K562 (cell line): ENCODE measurements at regions not wholly inside any gene's neighbourhood (a gene's known extent, or its start where the extent isn't known, plus 50 kb on each side); places are given as distances from the start of the nearest gene placed in this dataset.

ENCODE experiments used
- ATAC-seq: fragments of 200-7000 bp; cut with Tn5 transposase; 3 replicates; pipeline ENCODE4 v1.9.1; 2020; ENCODE audit warnings: moderate library complexity
- BruUV-seq: library from RNA; stranded (reverse); fragments of 400-500 nt; replicated peaks from 2 replicates; lab custom pipeline; 2021; lab: Mats Ljungman, UMichigan
- CTCF ChIA-PET: fragments of 300-600 bp; formaldehyde crosslinking; extraction: SDS; loops from one replicate; lab custom pipeline; 2021; ENCODE audit warnings: low intra/inter-chr PET ratio; lab: Yijun Ruan, JAX
- POLR2A ChIA-PET: fragments of 300-600, 350-650 bp; sonication (Branson Sonifier 250); formaldehyde crosslinking; extraction: SDS; loops from one replicate; lab custom pipeline; 2021; ENCODE audit warnings: antibody characterized with exemption, inconsistent platforms; lab: Yijun Ruan, JAX
- DNase-seq, 4 experiments: peaks; one replicate each; pipeline versions ENCODE4 v3.0.0 to v3.0.0-alpha.2; 2011 to 2018; ENCODE audit warnings: low spot score in 3 of 4, mixed read lengths in 3 of 4; ENCODE audit errors: extremely low read depth in 1 of 4
- FAIRE-seq: peaks from 2 replicates; lab custom pipeline; 2011; peaks lifted over from hg19 to GRCh38; lab: Jason Lieb, UNC
- H2AFZ ChIP-seq: 2 replicates; pipeline ENCODE4 v1.6.0; 2011; ENCODE audit warnings: low read depth, low read length, control low read depth, inconsistent platforms
- H3K27ac ChIP-seq: fragments of 200-600 bp; 3 replicates; pipeline ENCODE4 v1.8.0; 2011; ENCODE audit warnings: low read depth, mild to moderate bottlenecking, control low read depth, inconsistent platforms, low read length, moderate library complexity, mixed read lengths; ENCODE audit errors: extremely low read depth
- H3K27me3 ChIP-seq, 2 experiments: fragments of 300-600 bp in 1 of 2; 2 replicates in 1 of 2; 3 replicates in 1 of 2; pipeline versions ENCODE4 v1.6.0 to v1.8.0; 2011; ENCODE audit warnings: inconsistent platforms in 2 of 2, low read length in 2 of 2, mild to moderate bottlenecking in 1 of 2, mixed read lengths in 1 of 2, moderate library complexity in 1 of 2; ENCODE audit not compliant: control insufficient read depth in 2 of 2, insufficient read depth in 2 of 2
- H3K36me3 ChIP-seq: fragments of 300-600 bp; 3 replicates; pipeline ENCODE4 v1.8.0; 2011; ENCODE audit warnings: mild to moderate bottlenecking, low read length, inconsistent platforms; ENCODE audit not compliant: control insufficient read depth, insufficient read depth
- H3K4me1 ChIP-seq, 2 experiments: fragments of 200-600 bp in 1 of 2; replicated peaks in 1 of 2; 2 replicates in 1 of 2; 3 replicates in 1 of 2; pipeline versions ENCODE4 v1.5.1 to v1.8.0; 2011; ENCODE audit warnings: inconsistent platforms in 2 of 2, low read length in 2 of 2, mild to moderate bottlenecking in 1 of 2, mixed read lengths in 1 of 2, moderate library complexity in 1 of 2; ENCODE audit not compliant: control insufficient read depth in 2 of 2, insufficient read depth in 2 of 2
- H3K4me2 ChIP-seq: 2 replicates; pipeline ENCODE4 v1.6.1; 2011; ENCODE audit warnings: low read length, control low read depth, inconsistent platforms, mixed read lengths; ENCODE audit not compliant: insufficient read depth
- H3K4me3 ChIP-seq: fragments of 200-600 bp; sonication (generic), shearing (Covaris generic); 2 replicates; pipeline ENCODE4 v1.5.1; 2016; ENCODE audit warnings: control low read depth, inconsistent platforms
- H3K79me2 ChIP-seq: fragments of 200-600 bp; 3 replicates; pipeline ENCODE4 v1.8.0; 2011; ENCODE audit warnings: low read length, inconsistent platforms; ENCODE audit not compliant: control insufficient read depth, insufficient read depth
- H3K9ac ChIP-seq, 2 experiments: 2 replicates each; pipeline versions ENCODE4 v1.6.0 to v1.6.1; 2011; ENCODE audit warnings: low read depth in 2 of 2, low read length in 2 of 2, control low read depth in 1 of 2, inconsistent platforms in 1 of 2, mild to moderate bottlenecking in 1 of 2, mixed read lengths in 1 of 2; ENCODE audit not compliant: insufficient read depth in 1 of 2
- H3K9me1 ChIP-seq: one replicate; pipeline ENCODE4 v1.6.0; 2011; ENCODE audit warnings: inconsistent platforms, mild to moderate bottlenecking, low read length, moderate library complexity; ENCODE audit not compliant: control insufficient read depth, insufficient read depth
- H3K9me3 ChIP-seq: replicated peaks from 2 replicates; pipeline ENCODE4 v1.5.1; 2011; ENCODE audit warnings: low read depth, low read length, inconsistent platforms; ENCODE audit not compliant: control insufficient read depth, insufficient read depth
- H4K20me1 ChIP-seq: replicated peaks from 2 replicates; pipeline ENCODE4 v1.6.1; 2011; ENCODE audit warnings: low read length, inconsistent platforms, mixed read lengths; ENCODE audit not compliant: control insufficient read depth, insufficient read depth
- ETV6 ChIP-seq, 3 experiments: fragments of 150-350 bp in 1 of 3; sonication (generic) in 1 of 3; formaldehyde crosslinking in 1 of 3; IDR thresholded peaks; 2 replicates each; pipeline versions ENCODE4 v1.6.1 to v1.8.0; 2014 to 2022; ENCODE audit warnings: borderline replicate concordance in 2 of 3, low read depth in 2 of 3, antibody characterized with exemption in 1 of 3, low read length in 1 of 3, mild to moderate bottlenecking in 1 of 3, missing genetic modification reagents in 1 of 3
- PURB ChIP-seq: sonication (generic); formaldehyde crosslinking; IDR thresholded peaks from 2 replicates; pipeline ENCODE4 v1.9.0; 2021; ENCODE audit warnings: low read depth, mild to moderate bottlenecking, missing genetic modification reagents
- RNF2 ChIP-seq: sonication (generic); IDR thresholded peaks from 2 replicates; pipeline ENCODE4 v1.6.1; 2016
- ZNF143 ChIP-seq: sonication (generic); formaldehyde crosslinking; IDR thresholded peaks from 2 replicates; pipeline ENCODE4 v1.9.0; 2022; ENCODE audit warnings: mild to moderate bottlenecking, missing genetic modification reagents
- ZNF253 ChIP-seq: fragments of 250-450 bp; sonication (Bioruptor Pico); conservative IDR thresholded peaks from 2 replicates; pipeline ENCODE4 v1.6.1; 2021; ENCODE audit warnings: mild to moderate bottlenecking
- WGBS: fragments of 100-300 bp; shearing (Covaris generic); methylation state at CpG from one replicate; pipeline ENCODE4 v1.1.6; 2016; ENCODE audit warnings: low coverage, mixed read lengths; ENCODE audit not compliant: insufficient coverage; ENCODE audit errors: missing lambda C conversion rate; 5-methylcytosine and 5-hydroxymethylcytosine counted together
- in situ Hi-C: fragments of 300-500 bp; cut with MboI; formaldehyde crosslinking; loops from 4 replicates; pipeline ENCODE4 v1.15.0; 2018; ENCODE audit warnings: inconsistent platforms, mixed read lengths
- intact Hi-C: fragments of 100-400 bp; cut with micrococcal nuclease; formaldehyde crosslinking; loops from 2 replicates; pipeline ENCODE4 v1.14.2; 2022
- TF ChIP-seq, protein P1 (sequence below), 2 experiments: IDR thresholded peaks; 2 replicates each; pipeline ENCODE4 v1.6.1; 2012; ENCODE audit warnings: improper control_type of control experiment in 2 of 2, low read depth in 2 of 2, low read length in 2 of 2, borderline replicate concordance in 1 of 2
- TF ChIP-seq, protein P2 (sequence below): IDR thresholded peaks from 3 replicates; pipeline ENCODE4 v1.6.1; 2011; ENCODE audit warnings: borderline replicate concordance, mild to moderate bottlenecking, moderate library complexity; ENCODE audit not compliant: insufficient read length; ENCODE audit errors: extremely low read depth
- TF ChIP-seq, protein P3 (sequence below): sonication (generic); formaldehyde crosslinking; IDR thresholded peaks from 2 replicates; pipeline ENCODE4 v1.8.0; 2022; ENCODE audit warnings: mild to moderate bottlenecking, missing genetic modification reagents, borderline replicate concordance
- TF ChIP-seq, protein P4 (sequence below), 2 experiments: fragments of 450-650 bp in 1 of 2; IDR thresholded peaks; 2 replicates each; pipeline ENCODE4 v1.6.1; 2011 to 2017; ENCODE audit warnings: low read depth in 2 of 2, antibody characterized with exemption in 1 of 2, borderline replicate concordance in 1 of 2, low read length in 1 of 2, mild to moderate bottlenecking in 1 of 2, mixed read lengths in 1 of 2; ENCODE audit not compliant: control insufficient read depth in 1 of 2

DNA sequence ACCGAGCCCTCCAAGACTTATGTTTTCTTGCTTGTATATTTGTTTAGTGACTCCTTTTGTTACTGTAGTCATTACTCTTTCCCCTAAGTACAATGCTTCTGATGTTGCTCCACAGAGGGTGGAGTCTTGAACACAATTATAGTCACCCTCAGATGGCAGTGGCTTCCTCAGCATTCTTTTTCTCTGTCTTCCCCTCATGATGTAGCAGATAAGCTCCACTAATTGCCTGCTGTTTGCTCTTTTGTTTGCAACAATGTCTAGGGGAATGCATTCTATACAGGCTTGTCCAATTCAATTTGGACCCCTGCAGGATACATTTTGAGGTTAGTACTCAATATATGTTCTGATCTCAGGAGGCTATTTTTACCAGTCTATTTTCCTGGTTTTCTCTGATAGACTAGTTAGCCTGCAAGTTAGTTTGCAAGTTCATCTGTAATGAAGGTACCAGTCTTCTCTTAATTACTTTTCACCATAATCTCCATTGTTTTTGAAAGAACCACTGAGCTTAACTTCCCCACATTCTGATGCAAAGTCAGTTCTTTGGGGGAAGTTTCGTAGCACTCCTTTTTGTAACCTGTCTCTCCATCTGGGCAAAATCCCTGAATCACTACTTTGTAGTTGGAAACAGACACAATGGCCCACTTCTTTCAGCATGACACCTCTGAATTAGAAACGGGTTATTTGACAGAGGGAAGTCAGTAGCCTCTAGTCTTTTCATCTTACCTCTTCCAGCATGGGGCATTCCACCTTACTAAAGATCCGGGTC is 1509.2 kb downstream of the CDH11 start:
- Histone ChIP-seq H3K9ac (no peak overlapping the region), H3K27ac (no peak overlapping the region), H3K4me1 (no peaks in the 10 kb centered on the region), H3K4me3 (no peak overlapping the region), H3K36me3 (no peaks in the 10 kb centered on the region), H2AFZ (no peak overlapping the region), H3K79me2 (no peaks in the 10 kb centered on the region), H4K20me1 (no peaks in the 10 kb centered on the region), H3K9me3 (no peaks in the 10 kb centered on the region), H3K9me1 (no peaks in the 10 kb centered on the region), H3K4me2 (no peak overlapping the region), H3K27me3 (no peaks in the 10 kb centered on the region)
- 2% methylated on average over 4 of the region's 4 CpGs for WGBS
- DNase-seq (no peak), FAIRE-seq (no peak), ATAC-seq (no peak)
- ChIA-PET POLR2A (no interaction called here), CTCF (no interaction called here)
- intact Hi-C loops (no loop called here), in situ Hi-C loops (no loop called here)
- BruUV-seq: no TSS peak
- TF ChIP-seq, protein P1, sequence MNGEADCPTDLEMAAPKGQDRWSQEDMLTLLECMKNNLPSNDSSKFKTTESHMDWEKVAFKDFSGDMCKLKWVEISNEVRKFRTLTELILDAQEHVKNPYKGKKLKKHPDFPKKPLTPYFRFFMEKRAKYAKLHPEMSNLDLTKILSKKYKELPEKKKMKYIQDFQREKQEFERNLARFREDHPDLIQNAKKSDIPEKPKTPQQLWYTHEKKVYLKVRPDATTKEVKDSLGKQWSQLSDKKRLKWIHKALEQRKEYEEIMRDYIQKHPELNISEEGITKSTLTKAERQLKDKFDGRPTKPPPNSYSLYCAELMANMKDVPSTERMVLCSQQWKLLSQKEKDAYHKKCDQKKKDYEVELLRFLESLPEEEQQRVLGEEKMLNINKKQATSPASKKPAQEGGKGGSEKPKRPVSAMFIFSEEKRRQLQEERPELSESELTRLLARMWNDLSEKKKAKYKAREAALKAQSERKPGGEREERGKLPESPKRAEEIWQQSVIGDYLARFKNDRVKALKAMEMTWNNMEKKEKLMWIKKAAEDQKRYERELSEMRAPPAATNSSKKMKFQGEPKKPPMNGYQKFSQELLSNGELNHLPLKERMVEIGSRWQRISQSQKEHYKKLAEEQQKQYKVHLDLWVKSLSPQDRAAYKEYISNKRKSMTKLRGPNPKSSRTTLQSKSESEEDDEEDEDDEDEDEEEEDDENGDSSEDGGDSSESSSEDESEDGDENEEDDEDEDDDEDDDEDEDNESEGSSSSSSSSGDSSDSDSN (IDR thresholded peaks at IDR 0.05; ENCODE audit: borderline replicate concordance in 1 of 2, low read depth in 2 of 2, low read length in 2 of 2): no peak
- TF ChIP-seq ETV6 (IDR thresholded peaks at IDR 0.05; ENCODE audit: borderline replicate concordance in 1 of 2, low read depth in 2 of 2, low read length in 1 of 2) (no peak), ETV6 (CRISPR knock-in tag; IDR thresholded peaks at IDR 0.05; ENCODE audit: borderline replicate concordance) (no peak), RNF2 (no peak), ZNF143 (CRISPR knock-in tag) (no peak), ZNF253 (no peak), PURB (CRISPR knock-in tag) (no peak)
- TF ChIP-seq, protein P2, sequence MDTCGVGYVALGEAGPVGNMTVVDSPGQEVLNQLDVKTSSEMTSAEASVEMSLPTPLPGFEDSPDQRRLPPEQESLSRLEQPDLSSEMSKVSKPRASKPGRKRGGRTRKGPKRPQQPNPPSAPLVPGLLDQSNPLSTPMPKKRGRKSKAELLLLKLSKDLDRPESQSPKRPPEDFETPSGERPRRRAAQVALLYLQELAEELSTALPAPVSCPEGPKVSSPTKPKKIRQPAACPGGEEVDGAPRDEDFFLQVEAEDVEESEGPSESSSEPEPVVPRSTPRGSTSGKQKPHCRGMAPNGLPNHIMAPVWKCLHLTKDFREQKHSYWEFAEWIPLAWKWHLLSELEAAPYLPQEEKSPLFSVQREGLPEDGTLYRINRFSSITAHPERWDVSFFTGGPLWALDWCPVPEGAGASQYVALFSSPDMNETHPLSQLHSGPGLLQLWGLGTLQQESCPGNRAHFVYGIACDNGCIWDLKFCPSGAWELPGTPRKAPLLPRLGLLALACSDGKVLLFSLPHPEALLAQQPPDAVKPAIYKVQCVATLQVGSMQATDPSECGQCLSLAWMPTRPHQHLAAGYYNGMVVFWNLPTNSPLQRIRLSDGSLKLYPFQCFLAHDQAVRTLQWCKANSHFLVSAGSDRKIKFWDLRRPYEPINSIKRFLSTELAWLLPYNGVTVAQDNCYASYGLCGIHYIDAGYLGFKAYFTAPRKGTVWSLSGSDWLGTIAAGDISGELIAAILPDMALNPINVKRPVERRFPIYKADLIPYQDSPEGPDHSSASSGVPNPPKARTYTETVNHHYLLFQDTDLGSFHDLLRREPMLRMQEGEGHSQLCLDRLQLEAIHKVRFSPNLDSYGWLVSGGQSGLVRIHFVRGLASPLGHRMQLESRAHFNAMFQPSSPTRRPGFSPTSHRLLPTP: no peak
- TF ChIP-seq, protein P3, sequence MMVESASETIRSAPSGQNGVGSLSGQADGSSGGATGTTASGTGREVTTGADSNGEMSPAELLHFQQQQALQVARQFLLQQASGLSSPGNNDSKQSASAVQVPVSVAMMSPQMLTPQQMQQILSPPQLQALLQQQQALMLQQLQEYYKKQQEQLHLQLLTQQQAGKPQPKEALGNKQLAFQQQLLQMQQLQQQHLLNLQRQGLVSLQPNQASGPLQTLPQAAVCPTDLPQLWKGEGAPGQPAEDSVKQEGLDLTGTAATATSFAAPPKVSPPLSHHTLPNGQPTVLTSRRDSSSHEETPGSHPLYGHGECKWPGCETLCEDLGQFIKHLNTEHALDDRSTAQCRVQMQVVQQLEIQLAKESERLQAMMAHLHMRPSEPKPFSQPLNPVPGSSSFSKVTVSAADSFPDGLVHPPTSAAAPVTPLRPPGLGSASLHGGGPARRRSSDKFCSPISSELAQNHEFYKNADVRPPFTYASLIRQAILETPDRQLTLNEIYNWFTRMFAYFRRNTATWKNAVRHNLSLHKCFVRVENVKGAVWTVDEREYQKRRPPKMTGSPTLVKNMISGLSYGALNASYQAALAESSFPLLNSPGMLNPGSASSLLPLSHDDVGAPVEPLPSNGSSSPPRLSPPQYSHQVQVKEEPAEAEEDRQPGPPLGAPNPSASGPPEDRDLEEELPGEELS: no peak
- TF ChIP-seq, protein P4, sequence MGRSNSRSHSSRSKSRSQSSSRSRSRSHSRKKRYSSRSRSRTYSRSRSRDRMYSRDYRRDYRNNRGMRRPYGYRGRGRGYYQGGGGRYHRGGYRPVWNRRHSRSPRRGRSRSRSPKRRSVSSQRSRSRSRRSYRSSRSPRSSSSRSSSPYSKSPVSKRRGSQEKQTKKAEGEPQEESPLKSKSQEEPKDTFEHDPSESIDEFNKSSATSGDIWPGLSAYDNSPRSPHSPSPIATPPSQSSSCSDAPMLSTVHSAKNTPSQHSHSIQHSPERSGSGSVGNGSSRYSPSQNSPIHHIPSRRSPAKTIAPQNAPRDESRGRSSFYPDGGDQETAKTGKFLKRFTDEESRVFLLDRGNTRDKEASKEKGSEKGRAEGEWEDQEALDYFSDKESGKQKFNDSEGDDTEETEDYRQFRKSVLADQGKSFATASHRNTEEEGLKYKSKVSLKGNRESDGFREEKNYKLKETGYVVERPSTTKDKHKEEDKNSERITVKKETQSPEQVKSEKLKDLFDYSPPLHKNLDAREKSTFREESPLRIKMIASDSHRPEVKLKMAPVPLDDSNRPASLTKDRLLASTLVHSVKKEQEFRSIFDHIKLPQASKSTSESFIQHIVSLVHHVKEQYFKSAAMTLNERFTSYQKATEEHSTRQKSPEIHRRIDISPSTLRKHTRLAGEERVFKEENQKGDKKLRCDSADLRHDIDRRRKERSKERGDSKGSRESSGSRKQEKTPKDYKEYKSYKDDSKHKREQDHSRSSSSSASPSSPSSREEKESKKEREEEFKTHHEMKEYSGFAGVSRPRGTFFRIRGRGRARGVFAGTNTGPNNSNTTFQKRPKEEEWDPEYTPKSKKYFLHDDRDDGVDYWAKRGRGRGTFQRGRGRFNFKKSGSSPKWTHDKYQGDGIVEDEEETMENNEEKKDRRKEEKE (IDR thresholded peaks at IDR 0.05; ENCODE audit: borderline replicate concordance in 1 of 2, control insufficient read depth in 1 of 2, low read depth in 2 of 2, low read length in 1 of 2): no peak
